Panc1 (cell line): ENCODE measurements at regions not wholly inside any gene's neighbourhood (a gene's known extent, or its start where the extent isn't known, plus 50 kb on each side); places are given as distances from the start of the nearest gene placed in this dataset.

Source experiments
- ATAC-seq: fragments of 200-7000 bp; cut with Tn5 transposase; 2 replicates; pipeline ENCODE4 v1.9.1; 2020; ENCODE audit warnings: mild to moderate bottlenecking, moderate library complexity
- BruUV-seq: library from RNA; stranded (reverse); fragments of 400-500 nt; replicated peaks from 2 replicates; lab custom pipeline; 2021; lab: Mats Ljungman, UMichigan
- CTCF ChIA-PET: fragments of 300-600 bp; sonication (Branson Sonifier 250); formaldehyde crosslinking; loops from one replicate; lab custom pipeline; 2022; ENCODE audit warnings: antibody characterized with exemption; lab: Charles Lee
- POLR2A ChIA-PET: fragments of 300-600 bp; sonication (Branson Sonifier 250); formaldehyde crosslinking; loops from one replicate; lab custom pipeline; 2022; ENCODE audit warnings: antibody characterized with exemption; lab: Charles Lee
- DNase-seq: peaks from one replicate; pipeline ENCODE4 v3.0.0-alpha.2; 2010; ENCODE audit warnings: low read depth, low spot score
- H3K27ac ChIP-seq: 2 replicates; pipeline ENCODE4 v1.5.1; 2011; ENCODE audit warnings: mild to moderate bottlenecking, low read length, inconsistent platforms
- H3K27me3 ChIP-seq: fragments of 200-500 bp; sonication (Bioruptor generic); 2 replicates; pipeline ENCODE4 v1.6.0; 2014; ENCODE audit warnings: low read length, inconsistent platforms; ENCODE audit not compliant: control insufficient read depth, insufficient read depth
- H3K36me3 ChIP-seq: fragments of 200-500 bp; sonication (Bioruptor generic); 2 replicates; pipeline ENCODE4 v1.5.1; 2014; ENCODE audit warnings: inconsistent platforms, mild to moderate bottlenecking, low read length, moderate library complexity; ENCODE audit not compliant: control insufficient read depth, insufficient read depth
- H3K4me1 ChIP-seq: 2 replicates; pipeline ENCODE4 v1.5.1; 2011; ENCODE audit warnings: inconsistent platforms, mild to moderate bottlenecking, low read length, moderate library complexity; ENCODE audit not compliant: control insufficient read depth, insufficient read depth
- H3K4me3 ChIP-seq, 2 experiments: 2 replicates each; pipeline ENCODE4 v1.5.1; 2011 to 2012; ENCODE audit warnings: low read depth in 2 of 2, low read length in 2 of 2, mild to moderate bottlenecking in 2 of 2, inconsistent platforms in 1 of 2, moderate library complexity in 1 of 2
- H3K9me3 ChIP-seq: fragments of 200-500 bp; sonication (Bioruptor generic); 2 replicates; pipeline ENCODE4 v1.5.1; 2014; ENCODE audit warnings: low read depth, mild to moderate bottlenecking, inconsistent platforms, low read length, moderate library complexity; ENCODE audit not compliant: control insufficient read depth, insufficient read depth
- POLR2AphosphoS5 ChIP-seq: IDR thresholded peaks from 2 replicates; pipeline ENCODE4 v1.6.1; 2012; ENCODE audit warnings: mild to moderate bottlenecking, low read depth, low read length, moderate library complexity
- REST ChIP-seq, 2 experiments: IDR thresholded peaks; 2 replicates each; pipeline ENCODE4 v1.6.1; 2011 to 2012; ENCODE audit warnings: low read depth in 2 of 2, control low read depth in 1 of 2, low read length in 1 of 2, mild to moderate bottlenecking in 1 of 2, moderate library complexity in 1 of 2; ENCODE audit not compliant: insufficient read depth in 1 of 2
- SIN3A ChIP-seq: IDR thresholded peaks from 2 replicates; pipeline ENCODE4 v1.6.1; 2012; ENCODE audit warnings: low read depth, mild to moderate bottlenecking, low read length, moderate library complexity, borderline replicate concordance; ENCODE audit not compliant: insufficient read depth
- TCF7L2 ChIP-seq: IDR thresholded peaks from 2 replicates; pipeline ENCODE4 v1.6.1; 2011; ENCODE audit warnings: mild to moderate bottlenecking, low read depth, low read length, inconsistent platforms
- in situ Hi-C: cut with HindIII; loops from 2 replicates; pipeline ENCODE4 v1.10.0; 2016; ENCODE audit warnings: low sequenced_read_pairs, low pct_unique_long_range_greater_than_20kb
- intact Hi-C: fragments of 100-400 bp; cut with micrococcal nuclease; formaldehyde crosslinking; loops from one replicate; pipeline ENCODE4 v1.10.0; 2022; ENCODE audit not compliant: unreplicated experiment
- TF ChIP-seq, protein P1 (sequence below): fragments of 450-650 bp; IDR thresholded peaks from 2 replicates; pipeline ENCODE4 v1.5.1; 2017; ENCODE audit warnings: mild to moderate bottlenecking

DNA sequence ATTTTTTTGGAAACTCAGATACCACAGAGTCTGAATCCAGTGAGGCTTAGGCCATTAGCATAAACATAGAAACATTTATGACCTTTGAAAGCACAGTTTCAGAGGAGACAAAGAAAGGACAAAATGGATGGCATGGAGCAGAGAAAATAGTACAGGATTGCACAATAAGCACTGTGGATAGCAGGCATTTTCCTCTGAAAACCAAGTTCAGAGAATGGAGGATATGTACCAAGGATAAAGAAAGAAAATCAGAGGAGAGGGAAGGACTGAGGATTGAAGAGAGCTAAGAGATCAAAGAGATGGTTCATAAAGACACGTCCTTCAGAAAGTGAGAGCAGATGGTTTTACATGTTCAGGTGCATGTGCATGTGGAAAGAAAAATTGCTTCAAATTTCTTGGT, 707.2 kb upstream of the CELF2 start:
- Histone ChIP-seq H3K9me3 (no peaks in the 10 kb centered on the region), H3K27me3 (no peaks in the 10 kb centered on the region), H3K4me1 (no peaks in the 10 kb centered on the region), H3K4me3 (no peak overlapping the region), H3K36me3 (no peaks in the 10 kb centered on the region), H3K27ac (no peak overlapping the region)
- BruUV-seq, result no TSS peak
- intact Hi-C loops, result no loop called here
- ATAC-seq, result no peak
- in situ Hi-C loops, result no loop called here
- ChIA-PET CTCF (no interaction called here), POLR2A (no interaction called here)
- TF ChIP-seq POLR2AphosphoS5 (no peak), TCF7L2 (no peak), SIN3A (no peak), REST (IDR thresholded peaks at IDR 0.05; ENCODE audit: insufficient read depth in 1 of 2, low read depth in 2 of 2, low read length in 1 of 2) (no peak)
- TF ChIP-seq, protein P1, sequence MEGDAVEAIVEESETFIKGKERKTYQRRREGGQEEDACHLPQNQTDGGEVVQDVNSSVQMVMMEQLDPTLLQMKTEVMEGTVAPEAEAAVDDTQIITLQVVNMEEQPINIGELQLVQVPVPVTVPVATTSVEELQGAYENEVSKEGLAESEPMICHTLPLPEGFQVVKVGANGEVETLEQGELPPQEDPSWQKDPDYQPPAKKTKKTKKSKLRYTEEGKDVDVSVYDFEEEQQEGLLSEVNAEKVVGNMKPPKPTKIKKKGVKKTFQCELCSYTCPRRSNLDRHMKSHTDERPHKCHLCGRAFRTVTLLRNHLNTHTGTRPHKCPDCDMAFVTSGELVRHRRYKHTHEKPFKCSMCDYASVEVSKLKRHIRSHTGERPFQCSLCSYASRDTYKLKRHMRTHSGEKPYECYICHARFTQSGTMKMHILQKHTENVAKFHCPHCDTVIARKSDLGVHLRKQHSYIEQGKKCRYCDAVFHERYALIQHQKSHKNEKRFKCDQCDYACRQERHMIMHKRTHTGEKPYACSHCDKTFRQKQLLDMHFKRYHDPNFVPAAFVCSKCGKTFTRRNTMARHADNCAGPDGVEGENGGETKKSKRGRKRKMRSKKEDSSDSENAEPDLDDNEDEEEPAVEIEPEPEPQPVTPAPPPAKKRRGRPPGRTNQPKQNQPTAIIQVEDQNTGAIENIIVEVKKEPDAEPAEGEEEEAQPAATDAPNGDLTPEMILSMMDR, result no peak
- DNase-seq, result no peak

DNA sequence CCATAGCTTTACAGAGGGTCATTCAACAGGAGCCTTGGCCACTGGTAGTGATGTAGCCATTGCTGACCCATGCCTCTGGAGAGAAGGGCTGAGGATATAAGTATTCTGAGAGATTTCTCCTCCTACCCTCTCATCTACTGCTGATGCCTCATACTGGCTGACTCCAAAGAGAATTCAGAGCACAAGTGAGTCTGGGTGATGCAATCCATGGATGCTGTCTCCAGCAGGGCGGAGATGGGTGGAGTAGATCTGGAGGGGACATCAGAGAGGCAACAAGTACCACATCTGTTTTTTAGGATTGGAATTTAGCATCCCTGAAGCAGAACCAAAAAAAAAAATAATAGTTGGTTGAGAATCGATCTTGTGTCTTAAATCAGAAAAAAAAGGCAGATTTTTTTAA, 705.7 kb upstream of the CELF2 start:
- no TSS peak for BruUV-seq
- Histone ChIP-seq H3K9me3 (no peaks in the 10 kb centered on the region), H3K27ac (no peak overlapping the region), H3K27me3 (no peaks in the 10 kb centered on the region), H3K4me1 (no peaks in the 10 kb centered on the region), H3K4me3 (no peak overlapping the region), H3K36me3 (no peaks in the 10 kb centered on the region)
- POLR2A ChIA-PET, result no interaction called here
- intact Hi-C loops (no loop called here), in situ Hi-C loops (no loop called here)
- TF ChIP-seq TCF7L2 (no peak), REST (IDR thresholded peaks at IDR 0.05; ENCODE audit: insufficient read depth in 1 of 2, low read depth in 2 of 2, low read length in 1 of 2) (no peak), POLR2AphosphoS5 (no peak), SIN3A (no peak)
- TF ChIP-seq, protein P1, result no peak
- CTCF ChIA-PET, result no interaction called here
- no peak for ATAC-seq
- DNase-seq, result no peak
